Fibroblast of lung (primary cell): ENCODE measurements at regions not wholly inside any gene's neighbourhood (a gene's known extent, or its start where the extent isn't known, plus 50 kb on each side); places are given as distances from the start of the nearest gene placed in this dataset.

Experiments used
- DNase-seq, 2 donors: peaks; one replicate each; pipeline versions ENCODE4 v3.0.0 to v3.0.0-alpha.2; 2010; ENCODE audit warnings: low read depth in 2 of 2
- H2AFZ ChIP-seq: 2 replicates; pipeline ENCODE4 v1.5.1; 2012; ENCODE audit warnings: low read length, control low read depth, inconsistent platforms
- H3K27ac ChIP-seq: 2 replicates; pipeline ENCODE4 v1.5.1; 2011; ENCODE audit warnings: low read length, control low read depth; ENCODE audit not compliant: insufficient read depth
- H3K27me3 ChIP-seq: 2 replicates; pipeline ENCODE4 v1.5.1; 2011; ENCODE audit warnings: mild to moderate bottlenecking, low read length; ENCODE audit not compliant: control insufficient read depth, insufficient read depth
- H3K36me3 ChIP-seq: 2 replicates; pipeline ENCODE4 v1.5.1; 2011; ENCODE audit warnings: low read length; ENCODE audit not compliant: control insufficient read depth, insufficient read depth
- H3K4me1 ChIP-seq: 2 replicates; pipeline ENCODE4 v1.5.1; 2011; ENCODE audit warnings: low read length; ENCODE audit not compliant: control insufficient read depth, insufficient read depth; ENCODE audit errors: extremely low read depth
- H3K4me2 ChIP-seq: 2 replicates; pipeline ENCODE4 v1.5.1; 2011; ENCODE audit warnings: low read length, control low read depth; ENCODE audit not compliant: insufficient read depth; ENCODE audit errors: extremely low read depth
- H3K4me3 ChIP-seq, 4 experiments: fragments of 200-600 bp in 1 of 4; sonication (generic) in 1 of 4; replicated peaks in 1 of 4; 2 replicates each; pipeline ENCODE4 v1.5.1; 2011 to 2016; ENCODE audit warnings: low read length in 4 of 4, low read depth in 3 of 4, mild to moderate bottlenecking in 3 of 4, control low read depth in 2 of 4, inconsistent platforms in 1 of 4, mixed read lengths in 1 of 4; ENCODE audit not compliant: insufficient read depth in 1 of 4; ENCODE audit errors: control extremely low read depth in 1 of 4
- H3K79me2 ChIP-seq: 2 replicates; pipeline ENCODE4 v1.5.1; 2012; ENCODE audit warnings: mild to moderate bottlenecking, low read length, inconsistent platforms; ENCODE audit not compliant: control insufficient read depth, insufficient read depth
- H3K9ac ChIP-seq: 2 replicates; pipeline ENCODE4 v1.5.1; 2011; ENCODE audit warnings: mild to moderate bottlenecking, low read length, control low read depth; ENCODE audit not compliant: insufficient read depth
- H3K9me3 ChIP-seq: 2 replicates; pipeline ENCODE4 v1.5.1; 2012; ENCODE audit warnings: low read depth, low read length; ENCODE audit not compliant: control insufficient read depth, insufficient read depth
- H4K20me1 ChIP-seq: 2 replicates; pipeline ENCODE4 v1.5.1; 2011; ENCODE audit warnings: low read length; ENCODE audit not compliant: control insufficient read depth, insufficient read depth; ENCODE audit errors: extremely low read depth
- EZH2 ChIP-seq: IDR thresholded peaks from 2 replicates; pipeline ENCODE4 v1.5.1; 2012; ENCODE audit warnings: low read length, control low read depth, mild to moderate bottlenecking; ENCODE audit errors: missing control alignments
- TF ChIP-seq, protein P1 (sequence below), 2 donors: IDR thresholded peaks in 1 of 2; conservative IDR thresholded peaks in 1 of 2; 1 replicate in 1 of 2; 2 replicates in 1 of 2; pipeline ENCODE4 v1.5.1; 2011 to 2012; ENCODE audit warnings: low read length in 2 of 2, control low read depth in 1 of 2, inconsistent platforms in 1 of 2, low read depth in 1 of 2, mild to moderate bottlenecking in 1 of 2

DNA sequence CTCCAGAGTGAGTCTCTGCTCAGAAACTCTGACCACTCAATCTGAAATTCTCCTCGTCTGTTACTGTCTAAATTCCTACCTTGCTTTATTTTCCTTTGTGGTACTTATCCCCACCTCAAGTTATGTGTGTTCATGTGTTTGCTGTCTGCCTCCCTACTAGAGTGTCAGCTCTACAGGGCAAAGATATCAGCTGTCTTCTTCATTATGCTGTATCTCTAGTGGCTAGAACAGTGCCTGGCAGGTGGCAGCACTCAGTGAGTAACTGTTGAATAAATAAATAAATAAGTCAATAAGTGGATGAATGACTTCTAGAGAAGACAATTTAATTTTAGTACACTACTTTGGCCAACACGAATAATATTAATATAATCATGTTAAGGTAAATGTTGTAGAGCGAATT lies 92.3 kb downstream of the BOD1 start:
- no peaks in the 10 kb centered on the region for H3K27me3 ChIP-seq

DNA sequence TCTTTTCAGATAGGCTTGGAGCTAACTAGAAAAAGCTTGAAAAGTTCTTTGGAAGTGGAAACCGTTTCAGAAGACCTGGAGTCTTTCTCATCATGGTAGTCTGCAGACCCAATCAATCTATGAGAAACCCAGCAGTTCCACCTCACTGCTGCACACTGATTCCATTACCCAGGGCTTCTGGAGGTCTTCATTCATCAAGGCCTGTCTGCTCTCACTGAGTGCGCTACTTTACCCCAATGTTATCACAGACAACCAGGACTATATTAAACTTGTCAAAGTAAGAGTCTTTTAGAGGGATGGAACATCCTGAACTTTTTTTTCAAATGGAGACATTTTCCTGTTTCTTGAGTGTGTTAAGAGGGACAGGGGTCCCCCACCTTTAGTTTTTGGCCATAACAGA lies 93.1 kb downstream of the BOD1 start:
- H3K9ac ChIP-seq, result no peak overlapping the region
- H3K4me3 ChIP-seq, result no peak overlapping the region
- H3K4me1 ChIP-seq, result no peaks in the 10 kb centered on the region
- TF ChIP-seq, protein P1, sequence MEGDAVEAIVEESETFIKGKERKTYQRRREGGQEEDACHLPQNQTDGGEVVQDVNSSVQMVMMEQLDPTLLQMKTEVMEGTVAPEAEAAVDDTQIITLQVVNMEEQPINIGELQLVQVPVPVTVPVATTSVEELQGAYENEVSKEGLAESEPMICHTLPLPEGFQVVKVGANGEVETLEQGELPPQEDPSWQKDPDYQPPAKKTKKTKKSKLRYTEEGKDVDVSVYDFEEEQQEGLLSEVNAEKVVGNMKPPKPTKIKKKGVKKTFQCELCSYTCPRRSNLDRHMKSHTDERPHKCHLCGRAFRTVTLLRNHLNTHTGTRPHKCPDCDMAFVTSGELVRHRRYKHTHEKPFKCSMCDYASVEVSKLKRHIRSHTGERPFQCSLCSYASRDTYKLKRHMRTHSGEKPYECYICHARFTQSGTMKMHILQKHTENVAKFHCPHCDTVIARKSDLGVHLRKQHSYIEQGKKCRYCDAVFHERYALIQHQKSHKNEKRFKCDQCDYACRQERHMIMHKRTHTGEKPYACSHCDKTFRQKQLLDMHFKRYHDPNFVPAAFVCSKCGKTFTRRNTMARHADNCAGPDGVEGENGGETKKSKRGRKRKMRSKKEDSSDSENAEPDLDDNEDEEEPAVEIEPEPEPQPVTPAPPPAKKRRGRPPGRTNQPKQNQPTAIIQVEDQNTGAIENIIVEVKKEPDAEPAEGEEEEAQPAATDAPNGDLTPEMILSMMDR (conservative IDR thresholded peaks at IDR 0.05 in 1 of 2, IDR thresholded peaks at IDR 0.05 in 1 of 2; ENCODE audit: low read depth in 1 of 2, low read length in 2 of 2), result no peak
- no peak for TF ChIP-seq EZH2
- H3K4me2 ChIP-seq, result no peak overlapping the region
- no peak for DNase-seq
- H2AFZ ChIP-seq, result no peak overlapping the region
- H3K27me3 ChIP-seq, result no peaks in the 10 kb centered on the region
- no peaks in the 10 kb centered on the region for H3K79me2 ChIP-seq
- H3K9me3 ChIP-seq, result no peaks in the 10 kb centered on the region
- no peaks in the 10 kb centered on the region for H4K20me1 ChIP-seq
- H3K27ac ChIP-seq, result no peak overlapping the region
- no peaks in the 10 kb centered on the region for H3K36me3 ChIP-seq

More for the DNA sequence above, 92.3 kb downstream of the BOD1 start:
- DNase-seq, result no peak
- Histone ChIP-seq H3K36me3 (no peaks in the 10 kb centered on the region), H3K4me1 (no peaks in the 10 kb centered on the region), H3K4me3 (no peak overlapping the region), H2AFZ (no peak overlapping the region), H3K9ac (no peak overlapping the region), H3K79me2 (no peaks in the 10 kb centered on the region), H3K27ac (no peak overlapping the region), H3K4me2 (no peak overlapping the region), H4K20me1 (no peaks in the 10 kb centered on the region), H3K9me3 (no peaks in the 10 kb centered on the region)
- TF ChIP-seq, protein P1 (conservative IDR thresholded peaks at IDR 0.05 in 1 of 2, IDR thresholded peaks at IDR 0.05 in 1 of 2; ENCODE audit: low read depth in 1 of 2, low read length in 2 of 2), result no peak
- TF ChIP-seq EZH2, result no peak

- H3K9ac ChIP-seq, result no peak overlapping the region
- H3K36me3 ChIP-seq, result no peaks in the 10 kb centered on the region
- no peaks in the 10 kb centered on the region for H3K27me3 ChIP-seq
- no peaks in the 10 kb centered on the region for H4K20me1 ChIP-seq
- no peaks in the 10 kb centered on the region for H3K9me3 ChIP-seq
- no peak overlapping the region for H3K27ac ChIP-seq
- no peak overlapping the region for H3K4me3 ChIP-seq
- TF ChIP-seq, protein P1 (conservative IDR thresholded peaks at IDR 0.05 in 1 of 2, IDR thresholded peaks at IDR 0.05 in 1 of 2; ENCODE audit: low read depth in 1 of 2, low read length in 2 of 2), result no peak
- TF ChIP-seq EZH2, result no peak
- H3K4me2 ChIP-seq, result no peak overlapping the region
- H2AFZ ChIP-seq, result no peak overlapping the region
- H3K79me2 ChIP-seq, result no peaks in the 10 kb centered on the region
- no peak for DNase-seq
- H3K4me1 ChIP-seq, result no peaks in the 10 kb centered on the region
Measured at GRCh38 chr5:173522518-173522917, 93.9 kb downstream of the BOD1 start.
